Loucy (cell line): ENCODE measurements at regions not wholly inside any gene's neighbourhood (a gene's known extent, or its start where the extent isn't known, plus 50 kb on each side); places are given as distances from the start of the nearest gene placed in this dataset.

Experiments used
- H2AFZ ChIP-seq: fragments of 200-600 bp; sonication (generic); 2 replicates; pipeline ENCODE4 v1.6.0; 2016; ENCODE audit warnings: antibody characterized with exemption, mild to moderate bottlenecking, low read length, moderate library complexity
- H3F3A ChIP-seq: fragments of 200-600 bp; 2 replicates; pipeline ENCODE4 v1.6.0; 2016; ENCODE audit warnings: antibody characterized with exemption, low read depth, mild to moderate bottlenecking
- H3K27me3 ChIP-seq: fragments of 200-600 bp; sonication (generic); 2 replicates; pipeline ENCODE4 v1.6.1; 2014; ENCODE audit warnings: low read length, mild to moderate bottlenecking; ENCODE audit not compliant: insufficient read depth, poor library complexity, severe bottlenecking
- H3K36me3 ChIP-seq: fragments of 200-600 bp; sonication (generic); 2 replicates; pipeline ENCODE4 v1.6.1; 2016; ENCODE audit warnings: low read length; ENCODE audit not compliant: insufficient read depth
- H3K4me1 ChIP-seq: fragments of 200-600 bp; sonication (generic); 2 replicates; pipeline ENCODE4 v1.5.1; 2014; ENCODE audit warnings: low read length, mild to moderate bottlenecking; ENCODE audit not compliant: insufficient read depth, poor library complexity, severe bottlenecking
- H3K4me2 ChIP-seq: fragments of 200-600 bp; sonication (generic); 2 replicates; pipeline ENCODE4 v1.6.0; 2014; ENCODE audit warnings: antibody characterized with exemption, low read length, low read depth, mild to moderate bottlenecking; ENCODE audit not compliant: poor library complexity, severe bottlenecking
- H3K4me3 ChIP-seq: fragments of 200-600 bp; sonication (generic); 2 replicates; pipeline ENCODE4 v1.5.1; 2014; ENCODE audit warnings: low read length, mild to moderate bottlenecking, mixed read lengths; ENCODE audit not compliant: poor library complexity, severe bottlenecking
- H3K79me2 ChIP-seq: fragments of 200-600 bp; sonication (generic); 2 replicates; pipeline ENCODE4 v1.6.1; 2014; ENCODE audit warnings: low read length; ENCODE audit not compliant: insufficient read depth
- H3K9ac ChIP-seq: fragments of 200-600 bp; sonication (generic); 2 replicates; pipeline ENCODE4 v1.6.0; 2014; ENCODE audit warnings: mild to moderate bottlenecking, low read depth, low read length, moderate library complexity; ENCODE audit not compliant: poor library complexity, severe bottlenecking
- H3K9me2 ChIP-seq: fragments of 200-600 bp; sonication (generic); replicated peaks from 2 replicates; pipeline ENCODE4 v1.6.1; 2016; ENCODE audit warnings: low read depth, low read length, mixed read lengths
- H3K9me3 ChIP-seq: fragments of 200-600 bp; sonication (generic); 2 replicates; pipeline ENCODE4 v1.6.1; 2014; ENCODE audit warnings: mild to moderate bottlenecking, antibody characterized with exemption, low read length, low read depth; ENCODE audit not compliant: insufficient read depth
- H4K20me1 ChIP-seq: fragments of 200-600 bp; sonication (generic); 2 replicates; pipeline ENCODE4 v1.6.0; 2014; ENCODE audit warnings: antibody characterized with exemption, low read length, mild to moderate bottlenecking; ENCODE audit not compliant: insufficient read depth, poor library complexity, severe bottlenecking
- CTCF ChIP-seq: fragments of 200-600 bp; sonication (generic); conservative IDR thresholded peaks from 2 replicates; pipeline ENCODE4 v1.5.1; 2014; ENCODE audit warnings: mild to moderate bottlenecking, antibody characterized with exemption, low read length
- EZH2phosphoT487 ChIP-seq: fragments of 200-600 bp; IDR thresholded peaks from 2 replicates; pipeline ENCODE4 v1.6.1; 2018; ENCODE audit warnings: antibody characterized with exemption, mild to moderate bottlenecking, moderate library complexity, borderline replicate concordance

- H2AFZ ChIP-seq, result no peak overlapping the region
- H3K9me2 ChIP-seq, result no peaks in the 10 kb centered on the region
- no peaks in the 10 kb centered on the region for H4K20me1 ChIP-seq
- no peaks in the 10 kb centered on the region for H3K36me3 ChIP-seq
- no peaks in the 10 kb centered on the region for H3K79me2 ChIP-seq
- H3K9me3 ChIP-seq, result no peaks in the 10 kb centered on the region
- no peak overlapping the region for H3K4me2 ChIP-seq
- H3K4me3 ChIP-seq, result no peak overlapping the region
- no peaks in the 10 kb centered on the region for H3K27me3 ChIP-seq
- TF ChIP-seq CTCF, result no peak
- TF ChIP-seq EZH2phosphoT487, result no peak
- no peak overlapping the region for H3K9ac ChIP-seq
- H3F3A ChIP-seq, result no peaks in the 10 kb centered on the region
- no peaks in the 10 kb centered on the region for H3K4me1 ChIP-seq
These were observed 962.6 kb downstream of the AACS start for GRCh38 chr12:126027825-126028224.

GRCh38 chr12:126030573-126030972 lies 965.3 kb downstream of the AACS start:
- no peaks in the 10 kb centered on the region for H3K27me3 ChIP-seq
- H3K79me2 ChIP-seq, result no peaks in the 10 kb centered on the region
- TF ChIP-seq EZH2phosphoT487 (no peak), CTCF (no peak)
- H3K4me3 ChIP-seq, result no peak overlapping the region
- no peaks in the 10 kb centered on the region for H3F3A ChIP-seq
- no peaks in the 10 kb centered on the region for H3K9me2 ChIP-seq
- H4K20me1 ChIP-seq, result no peaks in the 10 kb centered on the region
- H3K36me3 ChIP-seq, result no peaks in the 10 kb centered on the region
- H3K9ac ChIP-seq, result no peak overlapping the region
- no peaks in the 10 kb centered on the region for H3K9me3 ChIP-seq
- no peak overlapping the region for H3K4me2 ChIP-seq
- no peak overlapping the region for H2AFZ ChIP-seq
- H3K4me1 ChIP-seq, result no peaks in the 10 kb centered on the region

- Histone ChIP-seq H3K4me1 (no peaks in the 10 kb centered on the region), H3K27me3 (no peaks in the 10 kb centered on the region), H3K9ac (no peak overlapping the region), H2AFZ (no peak overlapping the region), H3K9me3 (no peaks in the 10 kb centered on the region), H3K79me2 (no peaks in the 10 kb centered on the region), H4K20me1 (no peaks in the 10 kb centered on the region), H3K4me2 (no peak overlapping the region), H3K9me2 (no peaks in the 10 kb centered on the region), H3K36me3 (no peaks in the 10 kb centered on the region), H3K4me3 (no peak overlapping the region), H3F3A (no peaks in the 10 kb centered on the region)
- TF ChIP-seq EZH2phosphoT487, result no peak
- TF ChIP-seq CTCF, result no peak
These were observed 968.5 kb downstream of the AACS start for GRCh38 chr12:126033751-126034150.
